HCT116 (cell line): ENCODE measurements at regions not wholly inside any gene's neighbourhood (a gene's known extent, or its start where the extent isn't known, plus 50 kb on each side); places are given as distances from the start of the nearest gene placed in this dataset.

Source experiments
- ATAC-seq: fragments of 200-7000 bp; cut with Tn5 transposase; 2 replicates; pipeline ENCODE4 v1.9.1; 2020; ENCODE audit warnings: mild to moderate bottlenecking, moderate library complexity
- BruUV-seq: library from RNA; stranded (reverse); fragments of 400-500 nt; replicated peaks from 2 replicates; lab custom pipeline; 2021; lab: Mats Ljungman, UMichigan
- CTCF ChIA-PET: fragments of 300-600 bp; sonication (Branson Sonifier 250); formaldehyde crosslinking; loops from one replicate; lab custom pipeline; 2021; ENCODE audit warnings: antibody characterized with exemption; lab: Charles Lee
- POLR2A ChIA-PET: fragments of 300-600, 350-600 bp; sonication (Branson Sonifier 250); formaldehyde crosslinking; loops from one replicate; lab custom pipeline; 2021; ENCODE audit warnings: antibody characterized with exemption; lab: Charles Lee
- RAD21 ChIA-PET, 2 experiments: fragments of 300-600 bp; sonication (Branson Sonifier 250); formaldehyde crosslinking; loops; one replicate each; lab custom pipeline; 2023; ENCODE audit warnings: low total read pairs in 2 of 2; ENCODE audit not compliant: uncharacterized antibody in 2 of 2, unreplicated experiment in 2 of 2, low non-redundant PET in 1 of 2; lab: Charles Lee
- DNase-seq: peaks from one replicate; pipeline ENCODE4 v3.0.0-alpha.2; 2010; ENCODE audit warnings: low read depth, low spot score
- H2AFZ ChIP-seq: fragments of 200-600 bp; shearing (Covaris generic), sonication (generic); 2 replicates; pipeline ENCODE4 v1.6.1; 2017; ENCODE audit warnings: low read depth, mixed run types, mixed read lengths, antibody characterized with exemption, low read length; ENCODE audit not compliant: poor library complexity, severe bottlenecking
- H3K27ac ChIP-seq: 2 replicates; pipeline ENCODE4 v1.5.1; 2012; ENCODE audit warnings: low read depth, low read length
- H3K27me3 ChIP-seq: fragments of 200-600 bp; sonication (generic); 2 replicates; pipeline ENCODE4 v1.6.1; 2016; ENCODE audit warnings: mixed run types, low read length, mixed read lengths; ENCODE audit not compliant: insufficient read depth
- H3K36me3 ChIP-seq, 2 experiments: fragments of 200-500 bp in 1 of 2; fragments of 200-600 bp in 1 of 2; sonication (Bioruptor generic) in 1 of 2; sonication (generic) in 1 of 2; 2 replicates each; pipeline versions ENCODE4 v1.5.1 to v1.6.1; 2014 to 2016; ENCODE audit warnings: low read length in 2 of 2, inconsistent platforms in 1 of 2, mixed read lengths in 1 of 2, mixed run types in 1 of 2; ENCODE audit not compliant: insufficient read depth in 2 of 2, control insufficient read depth in 1 of 2
- H3K4me1 ChIP-seq, 2 experiments: fragments of 200-600 bp in 1 of 2; sonication (generic) in 1 of 2; 2 replicates each; pipeline versions ENCODE4 v1.5.1 to v1.6.1; 2012 to 2017; ENCODE audit warnings: low read length in 2 of 2, inconsistent platforms in 1 of 2, mild to moderate bottlenecking in 1 of 2, mixed read lengths in 1 of 2, mixed run types in 1 of 2, moderate library complexity in 1 of 2; ENCODE audit not compliant: insufficient read depth in 2 of 2, control insufficient read depth in 1 of 2
- H3K4me2 ChIP-seq: fragments of 200-600 bp; sonication (generic); 2 replicates; pipeline ENCODE4 v1.6.1; 2017; ENCODE audit warnings: mixed run types, low read length, mixed read lengths
- H3K4me3 ChIP-seq, 2 experiments: fragments of 200-600 bp in 1 of 2; sonication (generic) in 1 of 2; replicated peaks in 1 of 2; 2 replicates each; pipeline ENCODE4 v1.5.1; 2011 to 2016; ENCODE audit warnings: low read length in 2 of 2, control low read depth in 1 of 2, low read depth in 1 of 2, mild to moderate bottlenecking in 1 of 2, mixed read lengths in 1 of 2, mixed run types in 1 of 2
- H3K79me2 ChIP-seq: fragments of 200-600 bp; sonication (generic); 2 replicates; pipeline ENCODE4 v1.6.1; 2017; ENCODE audit warnings: mild to moderate bottlenecking, mixed run types, low read length, moderate library complexity, mixed read lengths; ENCODE audit not compliant: insufficient read depth
- H3K9ac ChIP-seq: fragments of 200-600 bp; sonication (generic); 2 replicates; pipeline ENCODE4 v1.6.1; 2016; ENCODE audit warnings: low read length, mixed read lengths
- H3K9me2 ChIP-seq: fragments of 200-600 bp; sonication (generic), shearing (Covaris generic); 2 replicates; pipeline ENCODE4 v1.6.1; 2017; ENCODE audit warnings: mixed run types, mild to moderate bottlenecking, moderate library complexity; ENCODE audit not compliant: insufficient read depth
- H3K9me3 ChIP-seq, 2 experiments: fragments of 200-500 bp in 1 of 2; fragments of 200-600 bp in 1 of 2; sonication (Bioruptor generic) in 1 of 2; sonication (generic) in 1 of 2; 2 replicates each; pipeline ENCODE4 v1.6.1; 2014 to 2017; ENCODE audit warnings: low read length in 2 of 2, mixed read lengths in 2 of 2, inconsistent platforms in 1 of 2, low read depth in 1 of 2, mild to moderate bottlenecking in 1 of 2, mixed run types in 1 of 2, moderate library complexity in 1 of 2; ENCODE audit not compliant: control insufficient read depth in 1 of 2, insufficient read depth in 1 of 2
- H4K20me1 ChIP-seq: fragments of 200-600 bp; sonication (generic), shearing (Covaris generic); 2 replicates; pipeline ENCODE4 v1.6.1; 2017; ENCODE audit warnings: mixed run types, mild to moderate bottlenecking, moderate library complexity; ENCODE audit not compliant: insufficient read depth
- CEBPB ChIP-seq: IDR thresholded peaks from 2 replicates; pipeline ENCODE4 v1.6.1; 2012; ENCODE audit warnings: low read depth
- ELF1 ChIP-seq: IDR thresholded peaks from 2 replicates; pipeline ENCODE4 v1.6.1; 2012; ENCODE audit warnings: low read depth, borderline replicate concordance
- EZH2 ChIP-seq: fragments of 200-600 bp; sonication (generic); IDR thresholded peaks from 2 replicates; pipeline ENCODE4 v1.6.1; 2017; ENCODE audit warnings: antibody characterized with exemption, mixed run types
- EZH2phosphoT487 ChIP-seq: fragments of 200-600 bp; IDR thresholded peaks from 2 replicates; pipeline ENCODE4 v1.6.1; 2018; ENCODE audit warnings: antibody characterized with exemption, borderline replicate concordance
- MAX ChIP-seq: IDR thresholded peaks from 2 replicates; pipeline ENCODE4 v1.6.1; 2012
- POLR2A ChIP-seq: IDR thresholded peaks from 2 replicates; pipeline ENCODE4 v1.7.0; 2011; ENCODE audit warnings: borderline replicate concordance; ENCODE audit not compliant: insufficient read depth, insufficient read length; ENCODE audit errors: extremely low read depth
- POLR2AphosphoS5 ChIP-seq: IDR thresholded peaks from 2 replicates; pipeline ENCODE4 v1.6.1; 2011; ENCODE audit warnings: mild to moderate bottlenecking, low read depth, low read length, moderate library complexity
- ZBTB33 ChIP-seq: IDR thresholded peaks from 2 replicates; pipeline ENCODE4 v1.6.1; 2011; ENCODE audit warnings: mild to moderate bottlenecking, low read length, moderate library complexity; ENCODE audit not compliant: insufficient replicate concordance; ENCODE audit errors: extremely low read depth
- intact Hi-C: fragments of 100-400 bp; cut with micrococcal nuclease; formaldehyde crosslinking; loops from 2 replicates; pipeline ENCODE4 v1.10.0; 2022
- TF ChIP-seq, protein P1 (sequence below): IDR thresholded peaks from 2 replicates; pipeline ENCODE4 v1.6.1; 2012; ENCODE audit warnings: low read depth

GRCh38 chr6:120913486-120913885 is 420.8 kb downstream of the TBC1D32 start:
- no peak for ATAC-seq
- H3K4me2 ChIP-seq, result no peak overlapping the region
- H2AFZ ChIP-seq, result no peak overlapping the region
- no peak overlapping the region for H3K27ac ChIP-seq
- no peaks in the 10 kb centered on the region for H3K4me1 ChIP-seq
- no peaks in the 10 kb centered on the region for H3K9me3 ChIP-seq
- TF ChIP-seq POLR2AphosphoS5 (no peak), POLR2A (no peak), MAX (no peak), ELF1 (no peak)
- TF ChIP-seq, protein P1, sequence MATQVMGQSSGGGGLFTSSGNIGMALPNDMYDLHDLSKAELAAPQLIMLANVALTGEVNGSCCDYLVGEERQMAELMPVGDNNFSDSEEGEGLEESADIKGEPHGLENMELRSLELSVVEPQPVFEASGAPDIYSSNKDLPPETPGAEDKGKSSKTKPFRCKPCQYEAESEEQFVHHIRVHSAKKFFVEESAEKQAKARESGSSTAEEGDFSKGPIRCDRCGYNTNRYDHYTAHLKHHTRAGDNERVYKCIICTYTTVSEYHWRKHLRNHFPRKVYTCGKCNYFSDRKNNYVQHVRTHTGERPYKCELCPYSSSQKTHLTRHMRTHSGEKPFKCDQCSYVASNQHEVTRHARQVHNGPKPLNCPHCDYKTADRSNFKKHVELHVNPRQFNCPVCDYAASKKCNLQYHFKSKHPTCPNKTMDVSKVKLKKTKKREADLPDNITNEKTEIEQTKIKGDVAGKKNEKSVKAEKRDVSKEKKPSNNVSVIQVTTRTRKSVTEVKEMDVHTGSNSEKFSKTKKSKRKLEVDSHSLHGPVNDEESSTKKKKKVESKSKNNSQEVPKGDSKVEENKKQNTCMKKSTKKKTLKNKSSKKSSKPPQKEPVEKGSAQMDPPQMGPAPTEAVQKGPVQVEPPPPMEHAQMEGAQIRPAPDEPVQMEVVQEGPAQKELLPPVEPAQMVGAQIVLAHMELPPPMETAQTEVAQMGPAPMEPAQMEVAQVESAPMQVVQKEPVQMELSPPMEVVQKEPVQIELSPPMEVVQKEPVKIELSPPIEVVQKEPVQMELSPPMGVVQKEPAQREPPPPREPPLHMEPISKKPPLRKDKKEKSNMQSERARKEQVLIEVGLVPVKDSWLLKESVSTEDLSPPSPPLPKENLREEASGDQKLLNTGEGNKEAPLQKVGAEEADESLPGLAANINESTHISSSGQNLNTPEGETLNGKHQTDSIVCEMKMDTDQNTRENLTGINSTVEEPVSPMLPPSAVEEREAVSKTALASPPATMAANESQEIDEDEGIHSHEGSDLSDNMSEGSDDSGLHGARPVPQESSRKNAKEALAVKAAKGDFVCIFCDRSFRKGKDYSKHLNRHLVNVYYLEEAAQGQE, result no peak
- TF ChIP-seq, all 23 proteins: peak for 0
- POLR2A ChIA-PET, result no interaction called here
- CTCF ChIA-PET, result no interaction called here
- DNase-seq, result no peak
- Histone ChIP-seq H3K36me3 (no peaks in the 10 kb centered on the region), H3K4me3 (no peak overlapping the region), H3K79me2 (no peaks in the 10 kb centered on the region), H3K27me3 (no peaks in the 10 kb centered on the region), H3K9me2 (no peaks in the 10 kb centered on the region), H4K20me1 (no peaks in the 10 kb centered on the region), H3K9ac (no peak overlapping the region)
- BruUV-seq, result no TSS peak
- intact Hi-C loops, result no loop called here
- RAD21 ChIA-PET, result no interaction called here

- no peaks in the 10 kb centered on the region for H3K36me3 ChIP-seq
- no peak overlapping the region for H2AFZ ChIP-seq
- no peaks in the 10 kb centered on the region for H3K9me2 ChIP-seq
- DNase-seq (no peak), ATAC-seq (no peak)
- no peak overlapping the region for H3K27ac ChIP-seq
- POLR2A ChIA-PET, result no interaction called here
- no peaks in the 10 kb centered on the region for H3K9me3 ChIP-seq
- intact Hi-C loops, result no loop called here
- no peak overlapping the region for H3K4me3 ChIP-seq
- RAD21 ChIA-PET, result no interaction called here
- CTCF ChIA-PET, result no interaction called here
- no TSS peak for BruUV-seq
- H4K20me1 ChIP-seq, result no peaks in the 10 kb centered on the region
- no peak overlapping the region for H3K4me2 ChIP-seq
- H3K9ac ChIP-seq, result no peak overlapping the region
- H3K4me1 ChIP-seq, result no peaks in the 10 kb centered on the region
- H3K27me3 ChIP-seq, result no peaks in the 10 kb centered on the region
- TF ChIP-seq MAX (no peak), EZH2 (no peak), EZH2phosphoT487 (no peak), CEBPB (no peak), ZBTB33 (no peak)
- no peaks in the 10 kb centered on the region for H3K79me2 ChIP-seq
Measured at GRCh38 chr6:120908767-120909166, 425.5 kb downstream of the TBC1D32 start.
